ENCODE measurements at regions not wholly inside any gene's neighbourhood (a gene's known extent, or its start where the extent isn't known, plus 50 kb on each side); places are given as distances from the start of the nearest gene placed in this dataset.

DNA sequence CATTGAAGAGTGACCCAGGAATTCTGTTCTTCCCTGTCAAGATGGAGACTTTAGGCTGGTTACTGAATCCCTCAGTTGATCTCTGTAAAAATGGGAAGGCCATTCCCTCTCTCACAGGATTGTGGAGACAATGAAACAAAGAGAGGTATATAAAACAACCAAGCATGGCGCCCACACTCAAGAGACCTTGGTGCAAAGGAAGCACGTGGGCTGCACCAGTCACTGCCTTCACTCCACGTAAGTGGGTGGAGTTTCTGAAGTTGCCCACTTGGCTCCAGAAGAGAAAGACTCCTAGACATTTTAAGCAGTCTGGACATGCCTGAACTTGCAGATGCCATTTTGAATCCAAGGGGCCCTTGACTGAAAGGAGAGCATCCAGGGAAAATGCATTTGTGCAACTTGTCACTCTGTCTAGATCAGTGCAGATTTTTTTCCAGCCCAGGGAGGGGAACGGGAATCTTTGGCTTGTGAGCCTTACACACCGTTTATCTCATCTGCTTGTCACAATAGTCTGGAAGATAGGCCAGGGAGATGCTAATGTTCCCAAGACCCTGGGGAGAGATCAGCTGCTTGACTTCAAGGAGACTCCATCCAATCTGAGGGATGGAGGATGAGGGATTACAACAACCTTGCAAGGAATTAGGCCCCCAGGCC lies 96.9 kb upstream of the TBX3 start:
- Mint-ChIP-seq H3K9me3 (peaks cover 4% of the 10 kb centered on the region), H3K27ac (no peak overlapping the region), H3K4me3 (no peak overlapping the region), H3K4me1 (no peaks in the 10 kb centered on the region), H3K27me3 (no peaks in the 10 kb centered on the region), H3K36me3 (ENCODE audit: low read depth) (no peaks in the 10 kb centered on the region)
- ATAC-seq (no peak), DNase-seq (no peak)

DNA sequence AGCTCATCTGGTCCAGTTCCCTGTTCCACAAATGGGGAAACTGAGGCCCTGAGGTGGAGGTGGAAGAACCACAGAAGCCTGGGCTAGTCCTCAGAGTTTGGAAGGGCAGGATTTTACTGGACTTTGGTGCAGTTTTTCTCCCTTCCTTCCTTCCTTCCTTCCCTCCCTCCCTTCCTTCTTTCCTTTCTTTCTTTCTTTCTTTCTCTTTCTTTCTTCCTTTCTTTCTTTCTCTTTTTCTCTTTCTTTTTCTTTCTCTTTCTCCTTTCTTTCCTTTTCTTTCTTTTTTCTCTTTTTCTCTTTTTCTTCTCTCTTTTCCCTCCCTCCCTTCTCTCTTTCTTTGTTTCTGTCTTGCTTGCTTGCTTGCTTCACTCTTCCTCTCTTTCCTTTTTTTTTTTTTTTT lies 95.7 kb upstream of the TBX3 start:
- Mint-ChIP-seq H3K4me1 (no peaks in the 10 kb centered on the region), H3K27ac (no peak overlapping the region), H3K4me3 (no peak overlapping the region)

DNA sequence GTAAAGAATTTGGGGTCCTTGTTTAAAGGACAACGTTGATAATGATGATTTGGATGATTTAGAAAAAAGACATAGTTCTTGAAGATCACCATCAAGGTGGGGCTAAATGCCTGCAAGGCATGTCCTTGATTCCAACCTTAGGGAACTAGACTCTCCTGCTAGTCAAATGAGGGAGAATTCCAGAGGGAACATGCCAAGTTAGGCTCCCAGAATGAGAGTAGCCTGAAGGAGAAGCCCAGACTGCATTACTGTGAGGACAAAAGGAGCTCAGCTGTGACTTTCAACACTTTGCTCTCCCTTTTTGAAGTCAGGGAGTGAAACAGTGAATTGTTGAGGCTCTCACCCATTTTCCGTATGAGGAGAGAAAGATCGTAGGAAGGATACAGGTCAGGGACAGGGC lies 95.2 kb upstream of the TBX3 start:
- no peaks in the 10 kb centered on the region for H3K36me3 Mint-ChIP-seq (ENCODE audit: low read depth)
- H3K4me3 Mint-ChIP-seq = no peak overlapping the region
- H3K4me1 Mint-ChIP-seq = no peaks in the 10 kb centered on the region
- ATAC-seq (no peak), DNase-seq (no peak)
- peaks cover 8% of the 10 kb centered on the region for H3K9me3 Mint-ChIP-seq
- H3K27me3 Mint-ChIP-seq = no peaks in the 10 kb centered on the region
- H3K27ac Mint-ChIP-seq = no peak overlapping the region

More for the DNA sequence above, 95.7 kb upstream of the TBX3 start:
- DNase-seq (no peak), ATAC-seq (no peak)
- Mint-ChIP-seq H3K9me3 (peaks cover 8% of the 10 kb centered on the region), H3K27me3 (no peaks in the 10 kb centered on the region), H3K36me3 (ENCODE audit: low read depth) (no peaks in the 10 kb centered on the region)

DNA sequence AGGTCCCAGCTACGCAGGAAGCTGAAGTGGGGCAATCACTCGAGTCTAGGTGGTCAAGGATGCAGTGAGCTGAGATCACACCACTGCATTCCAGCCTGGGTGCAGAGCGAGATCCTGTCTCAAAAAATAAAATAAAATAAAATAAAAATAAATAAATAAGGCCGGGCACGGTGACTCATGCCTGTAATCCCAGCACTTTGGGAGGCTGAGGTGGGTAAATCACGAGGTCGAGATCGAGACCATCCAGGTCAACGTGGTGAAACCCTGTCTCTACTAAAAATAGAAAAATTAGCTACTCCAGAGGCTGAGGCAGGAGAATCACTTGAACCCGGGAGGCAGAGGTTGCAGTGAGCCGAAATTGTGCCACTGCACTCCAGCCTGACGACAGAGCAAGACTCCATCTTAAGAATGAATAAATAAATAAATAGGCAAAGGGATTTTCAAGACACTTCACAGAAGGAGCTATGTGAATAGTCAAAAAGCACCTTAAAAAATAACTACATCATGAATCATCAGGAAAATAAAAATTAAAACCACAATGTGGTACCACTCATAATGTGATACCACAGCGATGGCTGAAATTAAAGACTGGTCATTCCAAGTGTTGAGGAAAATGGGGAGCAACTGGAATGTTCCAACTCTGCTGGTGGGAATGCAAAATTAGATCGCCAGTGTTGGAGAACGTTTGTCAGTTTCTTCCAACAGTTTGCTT lies 92.9 kb upstream of the TBX3 start:
- ATAC-seq (no peak), DNase-seq (no peak)
- Mint-ChIP-seq H3K4me1 (no peaks in the 10 kb centered on the region), H3K27me3 (no peaks in the 10 kb centered on the region), H3K27ac (no peak overlapping the region), H3K36me3 (ENCODE audit: low read depth) (no peaks in the 10 kb centered on the region), H3K9me3 (peaks cover 4% of the 10 kb centered on the region), H3K4me3 (no peak overlapping the region)

DNA sequence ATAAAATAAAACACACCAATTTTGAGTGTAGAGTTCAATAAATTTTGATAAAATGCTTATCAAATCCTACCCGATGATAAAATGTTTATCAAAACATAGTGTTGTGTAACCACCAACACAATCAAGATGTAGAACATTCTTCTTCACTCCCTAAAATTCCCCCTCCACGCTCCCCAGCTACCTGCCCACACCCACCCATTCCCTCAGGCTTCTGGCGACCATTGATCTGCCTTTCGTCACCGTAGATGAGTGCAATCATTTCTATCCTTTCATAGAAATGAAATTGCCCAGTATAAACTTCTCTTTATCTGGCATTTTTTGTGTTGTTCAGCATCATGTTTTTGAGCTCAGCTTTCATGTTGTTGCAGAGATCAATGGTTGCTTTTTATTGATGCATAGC lies 90.7 kb upstream of the TBX3 start:
- Mint-ChIP-seq H3K27ac (no peak overlapping the region), H3K9me3 (peaks cover 4% of the 10 kb centered on the region), H3K4me3 (no peak overlapping the region), H3K27me3 (no peaks in the 10 kb centered on the region), H3K4me1 (no peaks in the 10 kb centered on the region), H3K36me3 (ENCODE audit: low read depth) (no peaks in the 10 kb centered on the region)
- no peak for ATAC-seq
- no peak for DNase-seq

DNA sequence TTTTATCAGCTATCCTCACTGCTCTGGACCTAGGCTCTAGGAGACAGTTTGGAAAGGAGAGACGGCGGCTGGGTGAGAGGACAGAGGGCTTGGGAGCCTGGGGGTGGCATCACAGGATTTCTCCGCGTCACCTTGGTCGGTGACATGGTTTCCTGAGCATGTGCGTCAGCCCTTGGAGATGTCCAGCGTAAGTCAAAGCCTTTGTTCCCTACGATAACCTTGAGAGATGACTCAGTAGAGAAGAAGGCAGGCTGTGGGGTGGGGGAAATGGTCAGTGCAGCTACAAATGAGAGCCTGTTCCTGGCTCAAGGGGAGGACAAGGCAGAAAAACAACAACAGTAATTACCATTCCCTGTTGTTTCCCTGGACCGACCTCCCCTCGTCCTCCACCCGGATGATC lies 90.2 kb upstream of the TBX3 start:
- Mint-ChIP-seq H3K36me3 (ENCODE audit: low read depth) (no peaks in the 10 kb centered on the region), H3K9me3 (peaks cover 4% of the 10 kb centered on the region), H3K27ac (no peak overlapping the region), H3K4me1 (no peaks in the 10 kb centered on the region), H3K27me3 (no peaks in the 10 kb centered on the region), H3K4me3 (no peak overlapping the region)
- ATAC-seq = no peak
- no peak for DNase-seq

DNA sequence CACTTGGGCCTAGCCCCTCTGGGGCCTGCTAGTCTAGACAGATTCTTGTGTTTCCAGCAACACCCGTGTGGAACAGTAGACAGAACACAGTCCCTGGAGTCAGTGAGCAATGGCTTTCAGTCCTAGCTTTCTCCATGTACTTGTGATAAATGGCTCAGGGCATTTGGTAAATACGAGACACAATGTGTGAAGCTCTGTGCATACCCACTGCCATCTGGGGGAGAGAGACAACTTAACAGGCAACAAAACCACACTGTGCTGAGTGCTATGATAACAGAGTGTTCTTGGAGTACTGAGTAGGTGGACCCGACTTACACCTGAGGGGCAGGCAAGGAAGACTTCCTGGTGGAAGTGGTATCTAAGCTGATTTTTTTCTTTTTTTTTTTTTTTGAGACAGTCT lies 86.3 kb upstream of the TBX3 start:
- no peaks in the 10 kb centered on the region for H3K27me3 Mint-ChIP-seq
- H3K36me3 Mint-ChIP-seq (ENCODE audit: low read depth) = no peaks in the 10 kb centered on the region
- DNase-seq = no peak
- no peak overlapping the region for H3K4me3 Mint-ChIP-seq
- no peaks in the 10 kb centered on the region for H3K4me1 Mint-ChIP-seq
- no peak overlapping the region for H3K27ac Mint-ChIP-seq
- H3K9me3 Mint-ChIP-seq = peaks cover 4% of the 10 kb centered on the region
- no peak for ATAC-seq

DNA sequence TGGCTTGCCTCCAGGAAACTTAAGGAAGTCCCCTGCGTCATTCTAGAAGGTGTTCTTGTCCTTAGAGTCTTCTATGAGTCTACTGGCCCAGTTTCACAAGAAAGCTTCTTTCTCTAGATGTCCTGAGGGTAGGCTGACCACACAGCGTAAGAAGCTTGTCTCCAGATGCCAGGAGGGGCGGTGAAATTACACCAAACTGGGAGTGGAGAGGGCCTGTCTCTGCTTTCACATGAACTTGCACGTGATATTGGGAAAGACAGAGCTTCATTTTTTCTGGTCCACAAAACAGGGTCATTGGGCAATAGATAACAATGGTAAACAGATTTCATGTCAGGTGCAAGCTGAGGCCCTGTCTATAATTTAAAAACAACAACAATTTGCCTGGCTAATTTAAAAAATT lies 85.7 kb upstream of the TBX3 start:
- Mint-ChIP-seq H3K27me3 (no peaks in the 10 kb centered on the region), H3K27ac (no peak overlapping the region), H3K4me3 (no peak overlapping the region), H3K36me3 (ENCODE audit: low read depth) (no peaks in the 10 kb centered on the region), H3K9me3 (peaks cover under 1% of the 10 kb centered on the region), H3K4me1 (no peaks in the 10 kb centered on the region)
- no peak for DNase-seq
- ATAC-seq = no peak

DNA sequence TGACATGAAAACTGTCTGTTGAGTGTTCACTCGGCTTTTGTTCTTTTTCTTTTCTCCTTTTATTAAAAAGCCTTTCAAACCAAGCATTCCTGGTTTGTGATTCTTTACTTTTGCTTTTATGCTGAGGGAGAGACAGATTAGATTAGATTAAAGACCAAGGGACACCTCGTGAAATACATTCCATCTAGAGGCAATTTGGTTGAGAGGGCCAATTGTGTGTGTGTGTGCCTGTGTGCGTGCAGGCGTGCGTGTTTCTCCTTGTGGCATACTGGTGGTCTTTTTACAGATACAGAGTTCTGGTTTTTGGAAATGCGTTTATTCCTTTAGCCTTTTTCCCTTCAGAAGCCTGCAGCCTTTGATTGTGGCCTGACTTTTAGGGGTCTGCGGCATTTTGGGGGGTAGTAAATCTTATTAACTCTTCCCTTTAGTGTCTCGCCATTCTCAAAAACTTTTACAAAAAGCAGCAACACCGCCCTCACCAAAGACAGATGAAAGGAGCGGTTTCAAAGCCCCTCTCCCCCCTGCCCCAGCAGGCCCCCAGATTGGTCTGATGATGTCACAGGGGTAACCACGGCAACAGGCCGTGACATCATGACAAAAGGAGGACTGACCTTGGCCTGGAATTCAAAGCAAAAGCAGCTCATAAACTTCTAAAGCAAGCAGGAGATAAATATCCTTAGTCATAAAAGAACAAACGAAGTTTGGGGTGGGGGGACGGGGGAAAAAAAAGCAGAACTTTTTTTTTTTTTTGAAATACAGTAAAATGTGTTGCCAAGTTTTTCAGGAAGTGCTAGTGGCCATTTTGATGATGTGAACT lies 84.1 kb upstream of the TBX3 start:
- Mint-ChIP-seq H3K9me3 (no peaks in the 10 kb centered on the region), H3K27me3 (no peaks in the 10 kb centered on the region), H3K4me3 (no peak overlapping the region), H3K4me1 (no peaks in the 10 kb centered on the region), H3K27ac (no peak overlapping the region), H3K36me3 (ENCODE audit: low read depth) (no peaks in the 10 kb centered on the region)
- ATAC-seq (no peak), DNase-seq (no peak)

DNA sequence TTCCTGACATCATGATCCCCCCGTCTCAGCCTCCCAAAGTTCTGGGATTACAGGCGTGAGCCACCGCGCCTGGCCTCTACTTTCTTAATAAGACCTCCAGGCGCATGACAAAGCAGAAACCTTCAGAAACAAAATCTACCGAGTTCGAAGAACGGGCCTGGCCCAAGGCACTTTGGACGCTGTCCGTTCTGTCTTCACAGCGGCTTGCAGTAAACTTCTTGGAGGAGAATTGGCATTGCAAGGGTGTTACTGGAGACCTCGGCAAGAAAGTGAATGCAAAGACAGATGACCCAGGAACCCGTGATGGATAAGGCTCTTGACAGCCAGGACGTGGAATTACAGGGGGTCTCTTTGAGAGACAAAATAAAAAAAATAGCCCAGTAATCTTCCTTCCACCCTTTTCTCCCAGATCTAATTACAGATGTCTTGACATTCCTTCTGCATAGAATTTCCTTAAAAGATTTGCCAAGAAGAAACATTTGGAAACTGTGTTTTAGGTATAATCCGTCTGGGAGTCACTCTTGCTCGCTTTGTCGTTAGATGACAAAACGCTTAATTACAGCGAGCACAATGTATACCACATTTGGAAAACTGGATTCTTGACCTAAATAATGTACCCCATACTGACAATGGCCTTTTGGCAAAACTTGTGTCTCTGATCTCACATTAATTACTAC lies 83.2 kb upstream of the TBX3 start:
- Mint-ChIP-seq H3K27ac (no peak overlapping the region), H3K27me3 (no peaks in the 10 kb centered on the region), H3K9me3 (peaks cover 4% of the 10 kb centered on the region), H3K36me3 (ENCODE audit: low read depth) (no peaks in the 10 kb centered on the region), H3K4me1 (no peaks in the 10 kb centered on the region), H3K4me3 (no peak overlapping the region)
- DNase-seq (no peak), ATAC-seq (no peak)

DNA sequence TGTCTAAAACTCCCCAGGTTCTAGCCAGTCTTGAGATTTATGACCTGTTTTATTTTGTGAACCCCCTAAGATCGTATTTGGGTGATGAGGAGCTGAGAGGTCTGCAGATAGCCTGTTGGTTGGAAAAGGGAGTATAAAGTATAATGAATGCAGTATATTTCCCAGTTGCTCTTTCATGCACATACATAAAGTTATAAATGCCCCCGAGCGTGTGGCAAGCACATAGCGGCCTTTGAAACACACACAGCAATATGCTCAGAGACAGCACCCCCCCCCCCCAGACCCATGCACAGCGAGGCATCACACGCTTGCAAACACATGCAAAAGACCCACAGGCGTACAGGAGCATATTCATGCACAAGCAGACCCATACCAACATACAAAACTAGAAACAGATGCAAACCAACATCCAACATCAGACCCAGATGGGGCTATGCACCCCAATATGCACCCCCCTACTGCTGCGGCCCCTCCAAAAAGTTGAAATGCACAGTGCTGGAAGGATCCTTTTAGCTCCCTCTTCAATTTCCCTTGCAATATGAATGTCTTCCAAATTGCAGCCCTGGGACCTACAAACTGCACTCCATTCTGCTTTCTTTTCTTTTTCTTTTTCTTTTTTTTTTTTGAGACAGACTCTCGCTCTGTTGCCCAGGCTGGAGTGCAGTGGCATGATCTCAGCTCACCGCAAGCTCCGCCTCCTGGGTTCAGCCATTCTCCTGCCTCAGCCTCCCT lies 82.2 kb upstream of the TBX3 start:
- no peak for ATAC-seq
- H3K4me1 Mint-ChIP-seq = no peaks in the 10 kb centered on the region
- H3K4me3 Mint-ChIP-seq = no peak overlapping the region
- H3K36me3 Mint-ChIP-seq (ENCODE audit: low read depth) = no peaks in the 10 kb centered on the region
- H3K27me3 Mint-ChIP-seq = no peaks in the 10 kb centered on the region
- peaks cover 4% of the 10 kb centered on the region for H3K9me3 Mint-ChIP-seq
- no peak overlapping the region for H3K27ac Mint-ChIP-seq
- no peak for DNase-seq

DNA sequence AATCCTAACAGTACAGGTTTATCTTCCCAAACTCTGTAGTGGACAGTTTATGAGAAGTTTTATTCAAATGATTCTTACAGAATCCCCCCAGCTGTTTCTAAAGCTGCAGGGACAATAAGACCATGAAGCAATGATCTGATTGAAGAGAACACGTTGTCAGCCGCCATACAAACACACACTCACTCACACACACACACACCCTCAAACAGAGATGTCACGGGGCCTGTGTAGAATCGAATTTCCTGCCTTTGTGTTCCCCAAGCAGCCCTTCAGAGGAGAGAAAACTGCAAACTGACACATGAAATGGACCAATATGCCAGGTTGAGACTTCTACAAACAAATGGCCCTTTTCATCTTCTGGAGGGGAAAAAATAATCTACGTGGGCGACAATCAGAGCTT lies 80.5 kb upstream of the TBX3 start:
- ATAC-seq (no peak), DNase-seq (no peak)
- no peak overlapping the region for H3K4me3 Mint-ChIP-seq
- no peaks in the 10 kb centered on the region for H3K36me3 Mint-ChIP-seq (ENCODE audit: low read depth)
- H3K9me3 Mint-ChIP-seq = peaks cover 4% of the 10 kb centered on the region
- H3K27ac Mint-ChIP-seq = no peak overlapping the region
- no peaks in the 10 kb centered on the region for H3K27me3 Mint-ChIP-seq
- no peaks in the 10 kb centered on the region for H3K4me1 Mint-ChIP-seq

DNA sequence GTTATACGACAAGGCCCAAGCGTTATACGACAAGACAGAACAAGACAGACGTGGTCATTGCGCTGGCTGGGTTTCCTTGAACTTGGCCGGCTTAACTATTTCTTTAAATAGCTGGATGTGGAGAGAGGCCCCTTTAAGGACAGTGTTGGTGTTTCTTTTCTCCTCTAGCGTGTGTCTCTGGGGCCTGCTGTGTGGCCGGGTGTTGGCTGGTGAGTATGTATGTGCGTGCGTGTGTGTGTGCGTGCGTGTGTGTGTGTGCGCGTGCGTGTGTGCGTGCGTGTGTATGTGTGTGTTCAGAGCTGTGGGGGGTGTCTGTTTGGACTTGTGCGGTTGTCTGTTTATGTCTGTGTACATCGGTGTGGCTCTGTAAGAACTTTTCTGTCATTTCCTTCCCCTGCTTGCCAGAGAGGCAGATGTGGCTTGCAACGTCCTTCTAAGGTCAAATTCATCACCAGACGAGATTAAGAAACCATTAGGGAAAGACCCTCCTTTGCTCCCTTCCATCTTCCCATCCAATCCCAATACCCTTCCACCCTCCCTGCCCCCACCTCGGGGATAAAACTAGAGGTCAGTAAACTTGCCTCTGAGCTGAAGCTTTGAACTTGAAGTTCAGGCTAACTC lies 78.6 kb upstream of the TBX3 start:
- no peak overlapping the region for H3K27ac Mint-ChIP-seq
- no peak for ATAC-seq
- H3K4me1 Mint-ChIP-seq = no peaks in the 10 kb centered on the region
- peaks cover 4% of the 10 kb centered on the region for H3K9me3 Mint-ChIP-seq
- H3K36me3 Mint-ChIP-seq (ENCODE audit: low read depth) = no peaks in the 10 kb centered on the region
- no peak overlapping the region for H3K4me3 Mint-ChIP-seq
- no peaks in the 10 kb centered on the region for H3K27me3 Mint-ChIP-seq
- no peak for DNase-seq

Data from activated naive CD8-positive, alpha-beta T cell treated with anti-CD3 and anti-CD28 coated beads, Interleukin-2, amount 50 U/mL, for 24 hours (primary cell).